ENCODE measurements at regions not wholly inside any gene's neighbourhood (a gene's known extent, or its start where the extent isn't known, plus 50 kb on each side); places are given as distances from the start of the nearest gene placed in this dataset.

DNA sequence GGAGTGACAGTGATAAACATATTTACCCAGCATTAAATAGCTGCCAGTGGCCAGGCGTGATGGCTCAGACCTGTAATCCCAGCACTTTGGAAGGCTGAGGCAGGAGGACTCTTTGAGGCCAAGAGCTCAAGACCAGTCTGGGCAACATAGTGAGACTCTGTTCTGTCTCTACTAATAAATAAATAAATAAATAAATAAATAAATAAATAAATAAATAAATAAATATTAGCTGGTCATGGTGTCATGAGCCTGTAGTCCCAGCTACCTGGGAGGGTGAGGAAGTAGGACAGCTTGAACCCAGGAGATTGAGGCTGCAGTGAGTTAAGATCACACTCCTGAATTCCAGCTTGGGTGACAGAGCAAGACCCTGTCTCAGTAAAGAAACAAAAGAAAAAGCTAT is 384.0 kb upstream of the ADARB2 start (continued):
- TF ChIP-seq, protein P1, sequence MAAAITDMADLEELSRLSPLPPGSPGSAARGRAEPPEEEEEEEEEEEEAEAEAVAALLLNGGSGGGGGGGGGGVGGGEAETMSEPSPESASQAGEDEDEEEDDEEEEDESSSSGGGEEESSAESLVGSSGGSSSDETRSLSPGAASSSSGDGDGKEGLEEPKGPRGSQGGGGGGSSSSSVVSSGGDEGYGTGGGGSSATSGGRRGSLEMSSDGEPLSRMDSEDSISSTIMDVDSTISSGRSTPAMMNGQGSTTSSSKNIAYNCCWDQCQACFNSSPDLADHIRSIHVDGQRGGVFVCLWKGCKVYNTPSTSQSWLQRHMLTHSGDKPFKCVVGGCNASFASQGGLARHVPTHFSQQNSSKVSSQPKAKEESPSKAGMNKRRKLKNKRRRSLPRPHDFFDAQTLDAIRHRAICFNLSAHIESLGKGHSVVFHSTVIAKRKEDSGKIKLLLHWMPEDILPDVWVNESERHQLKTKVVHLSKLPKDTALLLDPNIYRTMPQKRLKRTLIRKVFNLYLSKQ (tag by site-specific recombination; IDR thresholded peaks at IDR 0.05; ENCODE audit: borderline replicate concordance), result no peak
- TF ChIP-seq ZNF23 (tag by site-specific recombination; IDR thresholded peaks at IDR 0.05; ENCODE audit: borderline replicate concordance) (no peak), SALL2 (tag by site-specific recombination; IDR thresholded peaks at IDR 0.05; ENCODE audit: borderline replicate concordance) (no peak), ZNF16 (tag by site-specific recombination; IDR thresholded peaks at IDR 0.05; ENCODE audit: low read depth) (no peak), OSR2 (tag by site-specific recombination; IDR thresholded peaks at IDR 0.05) (no peak), ZNF423 (tag by site-specific recombination; IDR thresholded peaks at IDR 0.05) (no peak), ZBTB21 (tag by site-specific recombination; IDR thresholded peaks at IDR 0.05) (no peak), GLI2 (tag by site-specific recombination; IDR thresholded peaks at IDR 0.05; ENCODE audit: borderline replicate concordance, low read depth) (peak; percentile 31; the same call in 1 of the 2 replicates), HOXC10 (CRISPR knock-in tag; IDR thresholded peaks at IDR 0.05) (no peak), GLIS1 (tag by site-specific recombination; IDR thresholded peaks at IDR 0.05) (no peak), ZNF214 (tag by site-specific recombination; IDR thresholded peaks at IDR 0.05; ENCODE audit: borderline replicate concordance) (no peak), ZNF394 (tag by site-specific recombination; IDR thresholded peaks at IDR 0.05; ENCODE audit: borderline replicate concordance) (peak; percentile 81; the same call in 1 of the 2 replicates), ZNF112 (tag by site-specific recombination; IDR thresholded peaks at IDR 0.05) (no peak), ZNF19 (tag by site-specific recombination; IDR thresholded peaks at IDR 0.05; ENCODE audit: low read depth) (no peak), ZNF510 (tag by site-specific recombination; IDR thresholded peaks at IDR 0.05; ENCODE audit: insufficient replicate concordance) (peak; percentile 31), ZNF624 (tag by site-specific recombination; IDR thresholded peaks at IDR 0.05) (no peak), SETDB1 (IDR thresholded peaks at IDR 0.05; ENCODE audit: insufficient read length, low read length) (no peak), ZNF416 (tag by site-specific recombination; IDR thresholded peaks at IDR 0.05) (no peak), ZNF335 (tag by site-specific recombination; conservative IDR thresholded peaks at IDR 0.05) (no peak), ZBTB8A (tag by site-specific recombination; IDR thresholded peaks at IDR 0.05) (0 out of 2 replicates have a peak, but pooled peaks have one; percentile 43), ZNF768 (tag by site-specific recombination; IDR thresholded peaks at IDR 0.05) (no peak), ZSCAN30 (tag by site-specific recombination; IDR thresholded peaks at IDR 0.05) (no peak), ZNF571 (tag by site-specific recombination; IDR thresholded peaks at IDR 0.05) (no peak)
- TF ChIP-seq, protein P2, sequence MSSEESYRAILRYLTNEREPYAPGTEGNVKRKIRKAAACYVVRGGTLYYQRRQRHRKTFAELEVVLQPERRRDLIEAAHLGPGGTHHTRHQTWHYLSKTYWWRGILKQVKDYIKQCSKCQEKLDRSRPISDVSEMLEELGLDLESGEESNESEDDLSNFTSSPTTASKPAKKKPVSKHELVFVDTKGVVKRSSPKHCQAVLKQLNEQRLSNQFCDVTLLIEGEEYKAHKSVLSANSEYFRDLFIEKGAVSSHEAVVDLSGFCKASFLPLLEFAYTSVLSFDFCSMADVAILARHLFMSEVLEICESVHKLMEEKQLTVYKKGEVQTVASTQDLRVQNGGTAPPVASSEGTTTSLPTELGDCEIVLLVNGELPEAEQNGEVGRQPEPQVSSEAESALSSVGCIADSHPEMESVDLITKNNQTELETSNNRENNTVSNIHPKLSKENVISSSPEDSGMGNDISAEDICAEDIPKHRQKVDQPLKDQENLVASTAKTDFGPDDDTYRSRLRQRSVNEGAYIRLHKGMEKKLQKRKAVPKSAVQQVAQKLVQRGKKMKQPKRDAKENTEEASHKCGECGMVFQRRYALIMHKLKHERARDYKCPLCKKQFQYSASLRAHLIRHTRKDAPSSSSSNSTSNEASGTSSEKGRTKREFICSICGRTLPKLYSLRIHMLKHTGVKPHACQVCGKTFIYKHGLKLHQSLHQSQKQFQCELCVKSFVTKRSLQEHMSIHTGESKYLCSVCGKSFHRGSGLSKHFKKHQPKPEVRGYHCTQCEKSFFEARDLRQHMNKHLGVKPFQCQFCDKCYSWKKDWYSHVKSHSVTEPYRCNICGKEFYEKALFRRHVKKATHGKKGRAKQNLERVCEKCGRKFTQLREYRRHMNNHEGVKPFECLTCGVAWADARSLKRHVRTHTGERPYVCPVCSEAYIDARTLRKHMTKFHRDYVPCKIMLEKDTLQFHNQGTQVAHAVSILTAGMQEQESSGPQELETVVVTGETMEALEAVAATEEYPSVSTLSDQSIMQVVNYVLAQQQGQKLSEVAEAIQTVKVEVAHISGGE (tag by site-specific recombination; conservative IDR thresholded peaks at IDR 0.05; ENCODE audit: low read depth), result peak; percentile 68
- TF ChIP-seq, protein P3, sequence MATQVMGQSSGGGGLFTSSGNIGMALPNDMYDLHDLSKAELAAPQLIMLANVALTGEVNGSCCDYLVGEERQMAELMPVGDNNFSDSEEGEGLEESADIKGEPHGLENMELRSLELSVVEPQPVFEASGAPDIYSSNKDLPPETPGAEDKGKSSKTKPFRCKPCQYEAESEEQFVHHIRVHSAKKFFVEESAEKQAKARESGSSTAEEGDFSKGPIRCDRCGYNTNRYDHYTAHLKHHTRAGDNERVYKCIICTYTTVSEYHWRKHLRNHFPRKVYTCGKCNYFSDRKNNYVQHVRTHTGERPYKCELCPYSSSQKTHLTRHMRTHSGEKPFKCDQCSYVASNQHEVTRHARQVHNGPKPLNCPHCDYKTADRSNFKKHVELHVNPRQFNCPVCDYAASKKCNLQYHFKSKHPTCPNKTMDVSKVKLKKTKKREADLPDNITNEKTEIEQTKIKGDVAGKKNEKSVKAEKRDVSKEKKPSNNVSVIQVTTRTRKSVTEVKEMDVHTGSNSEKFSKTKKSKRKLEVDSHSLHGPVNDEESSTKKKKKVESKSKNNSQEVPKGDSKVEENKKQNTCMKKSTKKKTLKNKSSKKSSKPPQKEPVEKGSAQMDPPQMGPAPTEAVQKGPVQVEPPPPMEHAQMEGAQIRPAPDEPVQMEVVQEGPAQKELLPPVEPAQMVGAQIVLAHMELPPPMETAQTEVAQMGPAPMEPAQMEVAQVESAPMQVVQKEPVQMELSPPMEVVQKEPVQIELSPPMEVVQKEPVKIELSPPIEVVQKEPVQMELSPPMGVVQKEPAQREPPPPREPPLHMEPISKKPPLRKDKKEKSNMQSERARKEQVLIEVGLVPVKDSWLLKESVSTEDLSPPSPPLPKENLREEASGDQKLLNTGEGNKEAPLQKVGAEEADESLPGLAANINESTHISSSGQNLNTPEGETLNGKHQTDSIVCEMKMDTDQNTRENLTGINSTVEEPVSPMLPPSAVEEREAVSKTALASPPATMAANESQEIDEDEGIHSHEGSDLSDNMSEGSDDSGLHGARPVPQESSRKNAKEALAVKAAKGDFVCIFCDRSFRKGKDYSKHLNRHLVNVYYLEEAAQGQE (tag by site-specific recombination; IDR thresholded peaks at IDR 0.05), result peak; percentile 29; the same call in 1 of the 2 replicates
- TF ChIP-seq, protein P4, sequence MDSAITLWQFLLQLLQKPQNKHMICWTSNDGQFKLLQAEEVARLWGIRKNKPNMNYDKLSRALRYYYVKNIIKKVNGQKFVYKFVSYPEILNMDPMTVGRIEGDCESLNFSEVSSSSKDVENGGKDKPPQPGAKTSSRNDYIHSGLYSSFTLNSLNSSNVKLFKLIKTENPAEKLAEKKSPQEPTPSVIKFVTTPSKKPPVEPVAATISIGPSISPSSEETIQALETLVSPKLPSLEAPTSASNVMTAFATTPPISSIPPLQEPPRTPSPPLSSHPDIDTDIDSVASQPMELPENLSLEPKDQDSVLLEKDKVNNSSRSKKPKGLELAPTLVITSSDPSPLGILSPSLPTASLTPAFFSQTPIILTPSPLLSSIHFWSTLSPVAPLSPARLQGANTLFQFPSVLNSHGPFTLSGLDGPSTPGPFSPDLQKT (IDR thresholded peaks at IDR 0.05; ENCODE audit: borderline replicate concordance, low read depth, low read length), result no peak
- TF ChIP-seq, protein P5, sequence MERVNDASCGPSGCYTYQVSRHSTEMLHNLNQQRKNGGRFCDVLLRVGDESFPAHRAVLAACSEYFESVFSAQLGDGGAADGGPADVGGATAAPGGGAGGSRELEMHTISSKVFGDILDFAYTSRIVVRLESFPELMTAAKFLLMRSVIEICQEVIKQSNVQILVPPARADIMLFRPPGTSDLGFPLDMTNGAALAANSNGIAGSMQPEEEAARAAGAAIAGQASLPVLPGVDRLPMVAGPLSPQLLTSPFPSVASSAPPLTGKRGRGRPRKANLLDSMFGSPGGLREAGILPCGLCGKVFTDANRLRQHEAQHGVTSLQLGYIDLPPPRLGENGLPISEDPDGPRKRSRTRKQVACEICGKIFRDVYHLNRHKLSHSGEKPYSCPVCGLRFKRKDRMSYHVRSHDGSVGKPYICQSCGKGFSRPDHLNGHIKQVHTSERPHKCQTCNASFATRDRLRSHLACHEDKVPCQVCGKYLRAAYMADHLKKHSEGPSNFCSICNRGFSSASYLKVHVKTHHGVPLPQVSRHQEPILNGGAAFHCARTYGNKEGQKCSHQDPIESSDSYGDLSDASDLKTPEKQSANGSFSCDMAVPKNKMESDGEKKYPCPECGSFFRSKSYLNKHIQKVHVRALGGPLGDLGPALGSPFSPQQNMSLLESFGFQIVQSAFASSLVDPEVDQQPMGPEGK (tag by site-specific recombination; IDR thresholded peaks at IDR 0.05), result no peak
- TF ChIP-seq, protein P6, sequence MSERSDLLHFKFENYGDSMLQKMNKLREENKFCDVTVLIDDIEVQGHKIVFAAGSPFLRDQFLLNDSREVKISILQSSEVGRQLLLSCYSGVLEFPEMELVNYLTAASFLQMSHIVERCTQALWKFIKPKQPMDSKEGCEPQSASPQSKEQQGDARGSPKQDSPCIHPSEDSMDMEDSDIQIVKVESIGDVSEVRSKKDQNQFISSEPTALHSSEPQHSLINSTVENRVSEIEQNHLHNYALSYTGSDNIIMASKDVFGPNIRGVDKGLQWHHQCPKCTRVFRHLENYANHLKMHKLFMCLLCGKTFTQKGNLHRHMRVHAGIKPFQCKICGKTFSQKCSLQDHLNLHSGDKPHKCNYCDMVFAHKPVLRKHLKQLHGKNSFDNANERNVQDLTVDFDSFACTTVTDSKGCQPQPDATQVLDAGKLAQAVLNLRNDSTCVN (tag by site-specific recombination; optimal IDR thresholded peaks at IDR 0.05), result no peak
